ENCODE measurements at regions not wholly inside any gene's neighbourhood (a gene's known extent, or its start where the extent isn't known, plus 50 kb on each side); places are given as distances from the start of the nearest gene placed in this dataset.

GRCh38 chr13:22425087-22425486 is 754.2 kb downstream of the FGF9 start:
- DNase-seq (ENCODE audit: low read depth in 1 of 2, low spot score in 2 of 2) = no peak
- H3K4me1 ChIP-seq (replicated peaks) = no peaks in the 10 kb centered on the region
- no peaks in the 10 kb centered on the region for H3K9me3 ChIP-seq (replicated peaks)
- no peak overlapping the region for H3K4me3 ChIP-seq
- H3K27me3 ChIP-seq (replicated peaks) = no peaks in the 10 kb centered on the region
- H3K27ac ChIP-seq = no peak overlapping the region
- H3K36me3 ChIP-seq = no peaks in the 10 kb centered on the region

DNA sequence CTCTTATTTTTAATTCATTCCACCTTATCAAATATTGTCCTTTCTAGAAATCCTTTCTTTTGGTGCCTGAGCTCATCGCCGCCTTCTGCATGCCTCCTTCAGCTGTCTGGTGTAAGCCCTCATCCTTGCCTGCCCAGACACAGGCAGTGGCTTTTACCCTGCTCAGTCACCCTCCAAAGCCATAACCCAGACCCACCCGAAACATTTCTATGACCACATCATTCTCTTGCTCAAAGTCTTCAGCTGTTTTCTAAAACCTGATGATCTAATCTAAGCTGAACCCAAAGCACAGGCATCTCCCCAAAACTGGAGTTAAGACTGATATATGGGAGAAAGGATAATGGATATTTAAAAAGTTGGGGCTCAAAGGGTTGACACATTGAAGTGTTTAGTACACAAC is 753.7 kb upstream of the SGCG start:
- Histone ChIP-seq H3K9me3 (replicated peaks) (no peaks in the 10 kb centered on the region), H3K27ac (no peak overlapping the region), H3K36me3 (no peaks in the 10 kb centered on the region), H3K27me3 (replicated peaks) (no peaks in the 10 kb centered on the region), H3K4me1 (replicated peaks) (no peaks in the 10 kb centered on the region), H3K4me3 (no peak overlapping the region)
- DNase-seq (ENCODE audit: low read depth in 1 of 2, low spot score in 2 of 2) = no peak

DNA sequence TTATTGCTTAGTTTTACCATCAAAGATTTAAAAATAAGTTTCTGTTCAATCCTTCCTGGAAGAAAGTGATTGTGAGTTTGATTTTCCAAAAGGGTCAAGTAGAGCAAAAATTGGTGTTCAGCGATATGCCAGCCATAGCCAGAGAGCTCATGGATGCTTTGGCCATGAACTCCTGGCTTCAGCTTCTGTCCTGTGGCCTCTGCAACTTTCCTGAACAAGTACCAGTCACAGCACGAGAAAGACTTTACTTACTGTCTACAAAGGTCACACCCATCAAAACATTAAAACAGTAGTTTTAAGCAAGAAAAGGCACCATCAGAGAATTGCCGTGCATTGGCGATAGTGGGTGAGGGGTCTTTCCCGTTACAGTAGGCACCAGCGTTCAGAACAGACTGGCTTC is 753.0 kb upstream of the SGCG start:
- H3K27ac ChIP-seq = no peak overlapping the region
- no peak overlapping the region for H3K4me3 ChIP-seq
- no peaks in the 10 kb centered on the region for H3K9me3 ChIP-seq (replicated peaks)
- no peaks in the 10 kb centered on the region for H3K27me3 ChIP-seq (replicated peaks)
- DNase-seq (ENCODE audit: low read depth in 1 of 2, low spot score in 2 of 2) = no peak
- no peaks in the 10 kb centered on the region for H3K36me3 ChIP-seq
- H3K4me1 ChIP-seq (replicated peaks) = no peaks in the 10 kb centered on the region

- DNase-seq (ENCODE audit: low read depth in 1 of 2, low spot score in 2 of 2) = no peak
- Histone ChIP-seq H3K27ac (no peak overlapping the region), H3K4me1 (replicated peaks) (no peaks in the 10 kb centered on the region), H3K4me3 (no peak overlapping the region), H3K27me3 (replicated peaks) (no peaks in the 10 kb centered on the region), H3K36me3 (no peaks in the 10 kb centered on the region), H3K9me3 (replicated peaks) (no peaks in the 10 kb centered on the region)
Observed at GRCh38 chr13:22428188-22428828, 752.5 kb upstream of the SGCG start.

DNA sequence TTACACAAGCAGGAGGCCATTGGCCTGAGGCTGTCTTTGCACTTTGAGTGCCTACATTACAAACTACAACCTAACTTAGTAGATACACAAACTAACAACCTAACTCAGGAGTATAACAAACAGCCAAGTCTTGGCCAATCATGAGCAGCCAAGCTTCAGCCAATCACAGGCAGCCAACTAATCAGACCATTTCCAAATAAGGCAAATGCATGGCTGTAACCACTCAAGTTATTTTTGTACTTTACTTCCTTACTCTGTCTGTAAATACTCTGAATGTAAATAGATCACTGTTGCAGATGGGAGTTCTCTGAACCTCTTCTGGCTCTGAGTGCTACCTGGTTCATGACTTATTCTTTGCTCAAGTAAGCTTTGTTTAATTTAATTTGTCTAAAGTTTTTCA is 748.1 kb upstream of the SGCG start:
- no peaks in the 10 kb centered on the region for H3K36me3 ChIP-seq
- no peak for DNase-seq (ENCODE audit: low read depth in 1 of 2, low spot score in 2 of 2)
- H3K27ac ChIP-seq = no peak overlapping the region
- H3K4me1 ChIP-seq (replicated peaks) = no peaks in the 10 kb centered on the region
- no peaks in the 10 kb centered on the region for H3K27me3 ChIP-seq (replicated peaks)
- no peaks in the 10 kb centered on the region for H3K9me3 ChIP-seq (replicated peaks)
- H3K4me3 ChIP-seq = no peak overlapping the region

- DNase-seq (ENCODE audit: low read depth in 1 of 2, low spot score in 2 of 2) = no peak
- H3K36me3 ChIP-seq = no peaks in the 10 kb centered on the region
- H3K27me3 ChIP-seq (replicated peaks) = no peaks in the 10 kb centered on the region
- H3K27ac ChIP-seq = no peak overlapping the region
- no peaks in the 10 kb centered on the region for H3K4me1 ChIP-seq (replicated peaks)
- no peaks in the 10 kb centered on the region for H3K9me3 ChIP-seq (replicated peaks)
- no peak overlapping the region for H3K4me3 ChIP-seq
Observed at GRCh38 chr13:22447132-22447886, 733.5 kb upstream of the SGCG start.

DNA sequence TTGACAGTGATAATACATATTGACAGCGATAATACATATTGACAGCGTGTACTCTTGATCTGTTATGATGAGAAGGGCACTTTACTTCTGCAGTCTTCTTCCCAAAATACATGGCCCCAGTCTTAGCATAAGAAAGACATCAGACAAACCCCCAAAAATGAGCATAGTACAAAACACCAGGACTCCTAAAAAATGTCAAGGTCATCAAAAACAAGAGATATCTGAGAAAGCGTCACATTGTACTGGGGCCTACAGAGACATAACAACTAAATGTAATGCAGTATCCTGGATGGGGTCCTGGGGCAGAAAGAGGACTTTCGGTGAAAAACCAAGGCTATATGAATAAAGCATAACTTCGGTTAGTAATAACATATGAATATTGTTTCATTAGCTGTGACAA is 731.5 kb upstream of the SGCG start:
- H3K36me3 ChIP-seq = no peaks in the 10 kb centered on the region
- no peaks in the 10 kb centered on the region for H3K27me3 ChIP-seq (replicated peaks)
- DNase-seq (ENCODE audit: low read depth in 1 of 2, low spot score in 2 of 2) = no peak
- no peaks in the 10 kb centered on the region for H3K9me3 ChIP-seq (replicated peaks)
- no peaks in the 10 kb centered on the region for H3K4me1 ChIP-seq (replicated peaks)
- H3K27ac ChIP-seq = no peak overlapping the region
- no peak overlapping the region for H3K4me3 ChIP-seq

GRCh38 chr13:22451327-22451741 is 729.4 kb upstream of the SGCG start:
- H3K9me3 ChIP-seq (replicated peaks) = no peaks in the 10 kb centered on the region
- no peaks in the 10 kb centered on the region for H3K4me1 ChIP-seq (replicated peaks)
- no peak for DNase-seq (ENCODE audit: low read depth in 1 of 2, low spot score in 2 of 2)
- H3K4me3 ChIP-seq = no peak overlapping the region
- no peaks in the 10 kb centered on the region for H3K36me3 ChIP-seq
- no peaks in the 10 kb centered on the region for H3K27me3 ChIP-seq (replicated peaks)
- H3K27ac ChIP-seq = no peak overlapping the region

GRCh38 chr13:22454586-22454985 is 726.2 kb upstream of the SGCG start:
- no peak for DNase-seq (ENCODE audit: low read depth in 1 of 2, low spot score in 2 of 2)
- Histone ChIP-seq H3K27ac (no peak overlapping the region), H3K4me1 (replicated peaks) (no peaks in the 10 kb centered on the region), H3K9me3 (replicated peaks) (no peaks in the 10 kb centered on the region), H3K36me3 (no peaks in the 10 kb centered on the region), H3K27me3 (replicated peaks) (no peaks in the 10 kb centered on the region), H3K4me3 (no peak overlapping the region)

DNA sequence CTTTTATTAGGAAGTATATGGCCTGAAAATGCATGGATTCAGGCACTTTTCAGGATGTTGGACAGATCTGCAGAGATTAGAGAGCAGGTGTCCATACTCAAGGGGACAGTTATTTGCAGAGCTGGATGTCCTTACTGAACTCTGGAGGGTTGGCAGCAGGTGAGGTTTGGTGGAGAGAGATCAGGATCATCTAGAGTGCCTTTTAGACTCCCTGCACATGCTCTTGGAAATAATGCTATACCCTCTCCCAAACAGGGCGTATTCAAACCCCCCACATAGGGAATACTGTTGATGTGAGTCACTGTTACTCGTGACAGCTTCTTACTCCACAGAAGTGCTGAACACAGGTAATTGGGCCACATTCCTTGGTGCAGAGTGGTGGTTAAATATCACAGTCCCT is 725.7 kb upstream of the SGCG start:
- no peak overlapping the region for H3K27ac ChIP-seq
- H3K4me3 ChIP-seq = no peak overlapping the region
- no peak for DNase-seq (ENCODE audit: low read depth in 1 of 2, low spot score in 2 of 2)
- no peaks in the 10 kb centered on the region for H3K36me3 ChIP-seq
- no peaks in the 10 kb centered on the region for H3K9me3 ChIP-seq (replicated peaks)
- no peaks in the 10 kb centered on the region for H3K27me3 ChIP-seq (replicated peaks)
- no peaks in the 10 kb centered on the region for H3K4me1 ChIP-seq (replicated peaks)

DNA sequence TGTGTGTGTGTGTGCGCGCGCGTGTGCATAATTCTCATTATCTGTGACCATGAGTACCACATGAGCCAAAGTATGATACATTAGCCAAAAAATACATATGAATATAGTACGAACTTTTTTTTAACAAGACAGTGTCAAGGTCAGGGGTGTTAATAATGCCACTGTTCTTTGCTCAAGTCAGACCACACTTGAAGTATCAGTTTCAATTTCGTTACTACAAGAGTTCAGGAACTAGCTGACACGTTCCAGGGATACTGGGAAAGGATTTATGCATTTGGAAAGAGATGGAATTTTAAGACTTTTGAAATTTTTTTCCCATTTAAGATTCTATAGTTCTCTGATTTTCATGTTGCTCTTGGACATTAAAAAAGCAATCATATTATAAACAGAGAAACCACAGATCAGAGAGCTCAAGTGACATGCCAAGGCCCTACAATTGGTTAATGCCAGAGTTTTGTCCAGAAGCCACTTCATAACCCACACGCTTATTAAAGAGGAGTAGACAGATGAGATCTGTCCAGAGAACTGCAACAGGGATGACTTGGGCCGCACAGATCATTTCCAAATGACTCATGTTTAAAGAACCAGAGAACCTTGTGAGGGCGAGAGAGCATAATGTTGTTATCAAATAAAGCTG is 718.8 kb upstream of the SGCG start:
- no peak overlapping the region for H3K27ac ChIP-seq
- no peaks in the 10 kb centered on the region for H3K4me1 ChIP-seq (replicated peaks)
- H3K9me3 ChIP-seq (replicated peaks) = no peaks in the 10 kb centered on the region
- no peak for DNase-seq (ENCODE audit: low read depth in 1 of 2, low spot score in 2 of 2)
- H3K4me3 ChIP-seq = no peak overlapping the region
- H3K36me3 ChIP-seq = no peaks in the 10 kb centered on the region
- no peaks in the 10 kb centered on the region for H3K27me3 ChIP-seq (replicated peaks)

DNA sequence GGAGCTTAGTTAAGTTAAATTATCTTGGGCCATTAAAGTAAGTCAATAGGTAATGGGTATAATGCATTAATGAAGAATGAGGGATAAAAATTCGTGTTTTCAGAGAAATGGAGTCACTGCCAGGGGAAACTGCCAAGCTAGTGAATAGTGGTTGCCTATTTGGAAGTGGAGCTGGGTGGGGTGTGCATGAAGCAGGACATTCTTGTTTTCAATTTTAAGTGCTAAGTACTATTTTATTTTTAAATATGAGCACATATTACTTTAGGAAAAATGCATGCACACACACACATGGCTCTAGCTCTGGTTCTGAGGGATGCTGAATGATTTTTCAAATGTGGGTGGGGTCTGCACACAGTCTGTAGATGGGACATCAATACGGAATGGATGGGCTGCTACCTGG is 717.7 kb upstream of the SGCG start:
- no peak for DNase-seq (ENCODE audit: low read depth in 1 of 2, low spot score in 2 of 2)
- no peaks in the 10 kb centered on the region for H3K36me3 ChIP-seq
- H3K27ac ChIP-seq = no peak overlapping the region
- no peak overlapping the region for H3K4me3 ChIP-seq
- no peaks in the 10 kb centered on the region for H3K27me3 ChIP-seq (replicated peaks)
- no peaks in the 10 kb centered on the region for H3K4me1 ChIP-seq (replicated peaks)
- H3K9me3 ChIP-seq (replicated peaks) = no peaks in the 10 kb centered on the region

DNA sequence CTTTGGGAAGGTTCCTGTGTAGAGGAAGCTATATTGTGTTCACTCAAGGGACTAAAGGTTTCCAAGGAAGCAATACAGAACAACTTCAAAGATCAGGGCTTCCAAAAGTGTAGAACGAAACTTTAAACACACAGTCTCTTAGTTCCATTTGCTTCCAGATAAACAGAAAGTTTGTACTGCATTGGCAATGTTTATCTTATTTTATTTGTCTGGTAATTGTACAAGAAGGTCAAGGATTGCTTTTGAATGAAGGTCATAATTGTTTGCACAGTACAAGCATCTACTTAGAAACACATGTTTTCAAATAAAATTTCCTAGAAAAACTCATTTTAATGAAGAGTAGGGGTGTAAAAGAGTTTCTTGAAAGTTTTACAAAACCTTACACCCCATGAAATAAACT is 712.7 kb upstream of the SGCG start:
- no peak overlapping the region for H3K4me3 ChIP-seq
- H3K36me3 ChIP-seq = no peaks in the 10 kb centered on the region
- no peaks in the 10 kb centered on the region for H3K9me3 ChIP-seq (replicated peaks)
- H3K27me3 ChIP-seq (replicated peaks) = no peaks in the 10 kb centered on the region
- no peak for DNase-seq (ENCODE audit: low read depth in 1 of 2, low spot score in 2 of 2)
- H3K27ac ChIP-seq = no peak overlapping the region
- no peaks in the 10 kb centered on the region for H3K4me1 ChIP-seq (replicated peaks)

DNA sequence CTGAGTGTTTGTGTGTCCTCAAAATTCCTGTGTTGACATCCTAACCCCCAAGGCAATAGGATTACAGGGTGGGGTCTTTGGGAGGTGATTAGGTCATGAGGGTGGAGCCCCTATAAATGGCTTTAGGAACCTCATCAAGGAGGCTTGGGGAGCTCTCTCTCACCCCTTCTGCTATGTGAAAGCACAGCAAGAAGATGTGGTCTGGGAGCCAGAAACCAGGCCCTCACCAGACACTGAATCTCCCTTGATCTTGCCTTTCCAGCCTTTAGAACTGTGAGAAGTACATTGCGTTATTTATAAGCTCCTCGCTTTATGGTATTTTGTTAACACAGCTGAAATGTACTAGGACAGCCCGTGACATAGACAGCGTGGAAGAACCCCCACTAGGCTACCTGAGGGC is 712.0 kb upstream of the SGCG start:
- Histone ChIP-seq H3K36me3 (no peaks in the 10 kb centered on the region), H3K27me3 (replicated peaks) (no peaks in the 10 kb centered on the region), H3K4me3 (no peak overlapping the region), H3K9me3 (replicated peaks) (no peaks in the 10 kb centered on the region), H3K27ac (no peak overlapping the region), H3K4me1 (replicated peaks) (no peaks in the 10 kb centered on the region)
- no peak for DNase-seq (ENCODE audit: low read depth in 1 of 2, low spot score in 2 of 2)
